RWPE2 (cell line): ENCODE measurements at regions not wholly inside any gene's neighbourhood (a gene's known extent, or its start where the extent isn't known, plus 50 kb on each side); places are given as distances from the start of the nearest gene placed in this dataset.
"Not testable (repeated sequence)": the region's sequence is repeated elsewhere in the genome, so short reads cannot be mapped to it uniquely, and the experiment has no call there.

Experiments used
- ATAC-seq: fragments of 200-7000 bp; cut with Tn5 transposase; 3 replicates; pipeline ENCODE4 v1.9.1; 2021; ENCODE audit warnings: low read depth
- DNase-seq: peaks from one replicate; pipeline ENCODE4 v3.0.0-alpha.2; 2020; ENCODE audit warnings: low spot score
- H3K27ac ChIP-seq: fragments of 450-650 bp; 2 replicates; pipeline ENCODE4 v1.5.1; 2017; ENCODE audit warnings: mild to moderate bottlenecking; ENCODE audit not compliant: poor library complexity, severe bottlenecking
- H3K27me3 ChIP-seq: fragments of 250-450 bp; sonication (Bioruptor Pico); 2 replicates; pipeline ENCODE4 v1.5.1; 2021; ENCODE audit warnings: mild to moderate bottlenecking, moderate library complexity; ENCODE audit not compliant: insufficient read depth, poor library complexity, severe bottlenecking
- H3K36me3 ChIP-seq: fragments of 250-450 bp; sonication (Bioruptor Pico); 2 replicates; pipeline ENCODE4 v1.5.1; 2020; ENCODE audit warnings: low read depth, mild to moderate bottlenecking, moderate library complexity
- H3K4me1 ChIP-seq: fragments of 250-450 bp; sonication (Bioruptor Pico); 2 replicates; pipeline ENCODE4 v1.5.1; 2021; ENCODE audit warnings: mild to moderate bottlenecking, moderate library complexity; ENCODE audit not compliant: insufficient read depth, poor library complexity, severe bottlenecking
- H3K4me3 ChIP-seq: fragments of 250-450 bp; sonication (Bioruptor Pico); 2 replicates; pipeline ENCODE4 v1.5.1; 2021; ENCODE audit warnings: mild to moderate bottlenecking, moderate library complexity; ENCODE audit not compliant: severe bottlenecking
- H3K9me3 ChIP-seq: fragments of 250-450 bp; sonication (Bioruptor Pico); 2 replicates; pipeline ENCODE4 v1.5.1; 2021; ENCODE audit warnings: mild to moderate bottlenecking, moderate library complexity; ENCODE audit not compliant: severe bottlenecking
- TF ChIP-seq, protein P1 (sequence below): fragments of 450-650 bp; IDR thresholded peaks from one replicate; pipeline ENCODE4 v1.5.1; 2017; ENCODE audit warnings: mild to moderate bottlenecking, moderate library complexity; ENCODE audit not compliant: poor library complexity, severe bottlenecking

DNA sequence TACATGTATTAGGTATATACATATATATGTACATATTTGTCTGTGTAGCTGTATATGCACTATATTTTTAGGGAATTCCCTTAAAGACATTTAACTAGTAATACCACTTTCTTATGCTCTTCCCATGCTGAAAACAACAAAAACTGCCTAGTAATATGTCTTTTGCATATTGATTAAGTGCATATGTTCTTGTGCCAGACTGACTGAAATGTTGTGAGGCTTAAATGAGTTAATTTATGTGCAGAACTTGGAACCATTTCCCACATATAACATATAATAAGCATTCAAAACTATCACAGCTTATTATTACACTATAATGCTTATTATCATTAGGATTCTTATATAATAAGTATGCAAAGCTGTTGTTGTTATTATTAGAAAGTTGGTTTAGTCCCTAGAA is 318.0 kb upstream of the KCNMB2 start:
- Histone ChIP-seq H3K4me1 (no peaks in the 10 kb centered on the region), H3K4me3 (no peak overlapping the region), H3K27ac (no peak overlapping the region), H3K36me3 (no peaks in the 10 kb centered on the region), H3K9me3 (no peaks in the 10 kb centered on the region), H3K27me3 (no peaks in the 10 kb centered on the region)
- ATAC-seq (no peak), DNase-seq (no peak)
- TF ChIP-seq, protein P1, sequence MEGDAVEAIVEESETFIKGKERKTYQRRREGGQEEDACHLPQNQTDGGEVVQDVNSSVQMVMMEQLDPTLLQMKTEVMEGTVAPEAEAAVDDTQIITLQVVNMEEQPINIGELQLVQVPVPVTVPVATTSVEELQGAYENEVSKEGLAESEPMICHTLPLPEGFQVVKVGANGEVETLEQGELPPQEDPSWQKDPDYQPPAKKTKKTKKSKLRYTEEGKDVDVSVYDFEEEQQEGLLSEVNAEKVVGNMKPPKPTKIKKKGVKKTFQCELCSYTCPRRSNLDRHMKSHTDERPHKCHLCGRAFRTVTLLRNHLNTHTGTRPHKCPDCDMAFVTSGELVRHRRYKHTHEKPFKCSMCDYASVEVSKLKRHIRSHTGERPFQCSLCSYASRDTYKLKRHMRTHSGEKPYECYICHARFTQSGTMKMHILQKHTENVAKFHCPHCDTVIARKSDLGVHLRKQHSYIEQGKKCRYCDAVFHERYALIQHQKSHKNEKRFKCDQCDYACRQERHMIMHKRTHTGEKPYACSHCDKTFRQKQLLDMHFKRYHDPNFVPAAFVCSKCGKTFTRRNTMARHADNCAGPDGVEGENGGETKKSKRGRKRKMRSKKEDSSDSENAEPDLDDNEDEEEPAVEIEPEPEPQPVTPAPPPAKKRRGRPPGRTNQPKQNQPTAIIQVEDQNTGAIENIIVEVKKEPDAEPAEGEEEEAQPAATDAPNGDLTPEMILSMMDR = no peak

DNA sequence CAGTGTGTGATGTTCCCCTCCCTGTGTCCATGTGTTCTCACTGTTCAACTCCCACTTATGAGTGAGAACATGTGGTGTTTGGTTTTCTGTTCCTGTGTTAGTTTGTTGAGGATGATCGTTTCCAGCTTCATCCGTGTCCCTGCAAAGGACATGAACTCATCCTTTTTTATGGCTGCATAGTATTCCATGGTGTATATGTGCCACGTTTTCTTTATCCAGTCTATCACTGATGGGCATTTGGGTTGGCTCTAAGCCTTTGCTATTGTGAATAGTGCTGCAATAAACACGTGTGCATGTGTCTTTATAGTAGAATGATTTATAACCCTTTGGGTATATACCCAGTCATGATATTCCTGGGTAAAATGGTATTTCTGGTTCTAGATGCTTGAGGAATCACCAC is 316.6 kb upstream of the KCNMB2 start:
- not testable (repeated sequence) for ATAC-seq, DNase-seq, H3K27ac ChIP-seq, H3K4me1 ChIP-seq, H3K27me3 ChIP-seq, H3K9me3 ChIP-seq, H3K4me3 ChIP-seq, H3K36me3 ChIP-seq

DNA sequence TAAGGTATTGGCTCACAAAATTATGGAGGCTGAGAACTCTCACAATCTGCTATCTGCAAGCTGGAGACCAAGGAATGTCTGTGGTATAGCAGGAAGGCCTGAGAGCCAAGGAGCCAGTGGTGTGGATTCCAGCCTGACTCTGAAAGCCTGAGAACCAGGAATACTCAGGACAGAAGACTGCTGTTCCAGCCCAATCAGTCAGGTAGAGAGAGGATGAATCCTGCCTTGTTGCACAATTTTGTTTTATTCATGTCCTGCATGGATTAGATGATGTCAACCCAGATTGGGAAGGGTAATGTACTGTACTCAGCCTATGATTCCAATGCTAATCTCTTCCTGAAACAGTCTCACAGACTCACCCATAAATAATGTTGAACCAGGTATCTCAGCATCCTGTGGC is 312.4 kb upstream of the KCNMB2 start:
- Histone ChIP-seq H3K27ac (no peak overlapping the region), H3K36me3 (no peaks in the 10 kb centered on the region), H3K27me3 (no peaks in the 10 kb centered on the region), H3K9me3 (no peaks in the 10 kb centered on the region), H3K4me3 (no peak overlapping the region), H3K4me1 (no peaks in the 10 kb centered on the region)
- DNase-seq (no peak), ATAC-seq (peak; percentile 46; the same call in 2 of the 3 replicates)
- TF ChIP-seq, protein P1 = no peak

DNA sequence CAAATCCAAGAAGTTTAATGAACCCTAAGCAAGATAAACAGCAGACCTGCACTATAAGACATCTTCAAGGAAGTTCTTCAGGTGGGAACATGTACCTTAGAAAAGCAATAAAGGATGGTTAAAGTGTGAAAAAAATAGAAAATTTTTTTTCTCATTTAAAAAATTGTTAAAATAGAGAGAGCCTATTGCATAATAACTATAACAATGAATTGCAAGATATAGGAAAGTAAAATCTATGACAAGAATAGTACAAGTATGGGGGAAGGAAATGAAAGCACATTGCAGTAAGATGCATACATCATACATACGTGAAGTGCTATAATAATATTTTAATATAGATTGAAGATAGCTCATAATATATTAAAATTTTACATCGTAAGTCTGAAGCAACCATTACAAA is 310.1 kb upstream of the KCNMB2 start:
- ATAC-seq (no peak), DNase-seq (no peak)
- TF ChIP-seq, protein P1 = no peak

DNA sequence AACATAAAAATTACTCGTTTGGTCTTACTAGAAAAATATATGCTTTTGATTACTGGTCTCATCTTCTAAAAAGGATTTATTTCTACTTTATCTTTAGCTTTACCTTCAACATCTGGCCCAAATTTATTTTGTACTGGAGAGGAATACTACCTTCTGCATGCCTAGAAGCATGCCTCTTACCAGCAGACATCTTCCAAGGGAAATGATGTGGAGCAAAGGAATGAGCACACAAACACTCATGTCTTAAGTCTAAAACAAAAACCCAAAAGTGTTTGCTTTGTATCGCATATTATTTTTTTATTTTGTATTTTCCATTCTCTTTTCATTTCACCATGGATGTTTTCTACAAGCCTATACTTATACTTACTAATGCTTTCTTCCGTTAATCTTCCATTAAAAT is 304.6 kb upstream of the KCNMB2 start:
- Histone ChIP-seq H3K27me3 (no peaks in the 10 kb centered on the region), H3K4me1 (peaks cover 7% of the 10 kb centered on the region), H3K4me3 (no peak overlapping the region), H3K9me3 (no peaks in the 10 kb centered on the region), H3K27ac (no peak overlapping the region), H3K36me3 (no peaks in the 10 kb centered on the region)
- ATAC-seq = no peak
- TF ChIP-seq, protein P1 = no peak
- no peak for DNase-seq

More for the DNA sequence above, 310.1 kb upstream of the KCNMB2 start:
- H3K9me3 ChIP-seq = no peaks in the 10 kb centered on the region
- no peaks in the 10 kb centered on the region for H3K4me1 ChIP-seq
- H3K27me3 ChIP-seq = no peaks in the 10 kb centered on the region
- H3K4me3 ChIP-seq = no peak overlapping the region
- H3K36me3 ChIP-seq = no peaks in the 10 kb centered on the region
- no peak overlapping the region for H3K27ac ChIP-seq
